T-helper 17 cell (primary cell): ENCODE measurements at regions not wholly inside any gene's neighbourhood (a gene's known extent, or its start where the extent isn't known, plus 50 kb on each side); places are given as distances from the start of the nearest gene placed in this dataset.

Experiments
- ATAC-seq: fragments of 150-1000 bp; cut with Tn5 transposase; 2 replicates; pipeline ENCODE4 v1.10.0; 2021; ENCODE audit warnings: mild to moderate bottlenecking, moderate library complexity
- DNase-seq, 3 donors: peaks; one replicate each; pipeline versions ENCODE4 v3.0.0 to v3.0.0-alpha.2; 2020 to 2021
- H3K9me3 ChIP-seq: one replicate; pipeline ENCODE4 v1.7.0; 2013; ENCODE audit warnings: low read length, mild to moderate bottlenecking; ENCODE audit not compliant: control insufficient read depth, poor library complexity, severe bottlenecking
- H3K27ac Mint-ChIP-seq: one replicate; pipeline ENCODE4 v1.8.0; 2022; ENCODE audit warnings: mild to moderate bottlenecking, moderate library complexity, mixed read lengths
- H3K27me3 Mint-ChIP-seq: one replicate; pipeline ENCODE4 v1.8.0; 2022; ENCODE audit warnings: mixed read lengths
- H3K36me3 Mint-ChIP-seq: one replicate; pipeline ENCODE4 v1.8.0; 2022; ENCODE audit warnings: low read depth, mixed read lengths
- H3K4me1 Mint-ChIP-seq: one replicate; pipeline ENCODE4 v1.8.0; 2022; ENCODE audit warnings: mild to moderate bottlenecking, mixed read lengths
- H3K4me3 Mint-ChIP-seq: one replicate; pipeline ENCODE4 v1.8.0; 2022; ENCODE audit warnings: mild to moderate bottlenecking, moderate library complexity, mixed read lengths

DNA sequence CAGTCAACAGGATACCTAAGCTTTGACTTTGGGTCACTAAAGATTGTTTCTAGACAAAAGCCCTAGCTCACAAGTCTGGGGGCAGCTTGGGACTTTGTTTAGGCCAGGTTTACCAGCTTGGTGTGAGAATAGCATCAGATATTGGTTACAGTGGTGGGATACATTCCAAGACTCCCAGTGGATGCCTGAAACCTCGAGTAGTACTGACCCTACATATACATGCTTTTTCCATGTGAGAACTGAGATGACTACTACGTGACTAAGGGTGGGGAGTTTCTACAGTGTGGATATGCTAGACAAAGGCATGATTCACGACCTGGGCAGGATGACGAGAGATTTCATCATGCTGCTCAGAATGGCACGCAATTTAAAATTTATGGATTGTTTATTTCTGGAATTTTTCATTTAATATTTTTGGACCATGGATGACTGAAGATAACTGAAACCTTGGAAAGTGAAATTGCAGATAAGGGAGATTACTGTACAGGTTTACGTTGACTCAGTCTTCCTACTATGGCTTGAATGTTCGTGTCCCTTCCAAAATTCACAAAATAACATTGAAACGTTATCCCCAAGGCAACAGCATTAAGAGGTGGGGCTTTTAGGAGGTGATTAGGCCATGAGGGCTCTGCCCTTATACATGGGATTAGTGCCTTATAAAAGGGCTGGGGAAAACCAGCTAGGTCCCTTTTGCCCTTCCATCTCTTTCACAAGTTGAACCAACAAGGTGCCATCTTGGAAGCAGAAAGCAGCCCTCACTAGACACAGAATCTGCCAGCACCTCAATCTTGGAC lies 50.2 kb upstream of the CTAGE1 start:
- no peaks in the 10 kb centered on the region for H3K27me3 Mint-ChIP-seq
- ATAC-seq (no peak), DNase-seq (no peak)
- H3K4me3 Mint-ChIP-seq = no peak overlapping the region
- H3K4me1 Mint-ChIP-seq = no peaks in the 10 kb centered on the region
- no peak overlapping the region for H3K27ac Mint-ChIP-seq
- H3K9me3 ChIP-seq = no peaks in the 10 kb centered on the region
- no peaks in the 10 kb centered on the region for H3K36me3 Mint-ChIP-seq

DNA sequence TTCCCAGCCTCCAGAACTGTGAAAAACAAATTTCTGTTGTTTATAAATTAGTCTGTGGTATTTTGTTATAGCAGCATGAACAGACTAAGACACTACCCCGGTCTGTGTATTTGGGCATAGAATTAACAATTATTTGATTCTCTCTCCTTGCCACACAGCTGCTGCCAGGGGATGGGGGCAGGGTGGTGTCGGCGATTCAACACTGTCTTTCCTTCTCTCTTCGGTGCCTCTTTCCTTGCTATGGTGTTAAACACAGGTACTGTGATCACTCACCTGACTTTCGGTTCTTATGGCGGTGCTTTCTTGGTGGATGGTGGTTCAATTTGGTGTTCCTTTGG lies 50.8 kb upstream of the CTAGE1 start:
- DNase-seq (no peak), ATAC-seq (no peak)
- Mint-ChIP-seq H3K4me3 (no peak overlapping the region), H3K4me1 (no peaks in the 10 kb centered on the region), H3K27ac (no peak overlapping the region), H3K27me3 (no peaks in the 10 kb centered on the region), H3K36me3 (no peaks in the 10 kb centered on the region)
- H3K9me3 ChIP-seq = no peaks in the 10 kb centered on the region

DNA sequence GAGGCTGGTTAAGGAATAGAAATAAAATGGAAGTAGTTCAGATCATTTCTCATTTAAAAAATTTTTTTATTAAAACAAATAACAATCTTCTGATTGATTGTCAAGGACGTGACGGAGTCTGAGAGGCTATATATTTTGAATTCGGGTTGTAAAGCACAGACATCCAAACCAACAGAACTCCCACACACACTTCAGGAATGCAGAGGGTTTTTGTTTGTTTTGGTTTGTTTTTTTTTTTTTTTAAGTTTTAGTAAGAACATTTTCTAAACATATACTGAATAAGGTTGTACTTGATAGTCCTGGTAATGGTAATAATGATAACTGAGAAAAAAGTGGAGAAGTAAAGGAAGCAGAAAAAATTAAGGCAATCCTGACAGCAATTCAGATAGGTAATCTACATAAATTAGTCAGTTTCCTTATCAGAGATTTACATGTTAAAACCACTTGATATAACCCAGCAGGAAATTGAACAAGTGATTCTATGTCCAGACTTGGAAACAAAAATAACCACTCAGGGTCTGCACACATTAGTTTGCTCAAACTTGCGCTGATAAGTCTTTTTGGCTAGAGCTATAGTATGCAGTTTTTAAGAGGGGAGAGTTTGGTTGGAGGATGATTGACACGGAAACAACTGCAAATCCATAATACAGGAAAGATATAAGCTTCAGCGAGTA lies 51.5 kb upstream of the CTAGE1 start:
- Mint-ChIP-seq H3K4me3 (no peak overlapping the region), H3K36me3 (no peaks in the 10 kb centered on the region), H3K27ac (no peak overlapping the region), H3K27me3 (no peaks in the 10 kb centered on the region), H3K4me1 (no peaks in the 10 kb centered on the region)
- ATAC-seq (no peak), DNase-seq (no peak)
- no peaks in the 10 kb centered on the region for H3K9me3 ChIP-seq

DNA sequence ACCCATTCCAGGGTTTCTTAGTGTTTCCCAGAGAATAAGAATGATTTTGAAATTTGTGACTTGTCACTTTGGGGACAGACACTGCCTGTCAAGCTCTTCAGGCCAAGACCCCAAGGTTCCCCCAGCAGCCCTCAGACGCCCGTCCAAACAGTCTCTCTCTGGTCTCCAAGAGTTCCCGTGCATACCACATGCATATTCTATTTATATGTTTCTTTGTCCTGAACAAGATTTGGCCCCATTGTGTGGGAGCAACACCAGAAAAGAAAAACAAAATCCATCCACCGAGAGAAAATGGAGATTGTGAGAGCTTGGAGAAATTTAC lies 52.2 kb upstream of the CTAGE1 start:
- no peaks in the 10 kb centered on the region for H3K27me3 Mint-ChIP-seq
- DNase-seq (no peak), ATAC-seq (no peak)
- H3K9me3 ChIP-seq = no peaks in the 10 kb centered on the region
- no peaks in the 10 kb centered on the region for H3K4me1 Mint-ChIP-seq
- no peak overlapping the region for H3K4me3 Mint-ChIP-seq
- H3K36me3 Mint-ChIP-seq = no peaks in the 10 kb centered on the region
- H3K27ac Mint-ChIP-seq = no peak overlapping the region

DNA sequence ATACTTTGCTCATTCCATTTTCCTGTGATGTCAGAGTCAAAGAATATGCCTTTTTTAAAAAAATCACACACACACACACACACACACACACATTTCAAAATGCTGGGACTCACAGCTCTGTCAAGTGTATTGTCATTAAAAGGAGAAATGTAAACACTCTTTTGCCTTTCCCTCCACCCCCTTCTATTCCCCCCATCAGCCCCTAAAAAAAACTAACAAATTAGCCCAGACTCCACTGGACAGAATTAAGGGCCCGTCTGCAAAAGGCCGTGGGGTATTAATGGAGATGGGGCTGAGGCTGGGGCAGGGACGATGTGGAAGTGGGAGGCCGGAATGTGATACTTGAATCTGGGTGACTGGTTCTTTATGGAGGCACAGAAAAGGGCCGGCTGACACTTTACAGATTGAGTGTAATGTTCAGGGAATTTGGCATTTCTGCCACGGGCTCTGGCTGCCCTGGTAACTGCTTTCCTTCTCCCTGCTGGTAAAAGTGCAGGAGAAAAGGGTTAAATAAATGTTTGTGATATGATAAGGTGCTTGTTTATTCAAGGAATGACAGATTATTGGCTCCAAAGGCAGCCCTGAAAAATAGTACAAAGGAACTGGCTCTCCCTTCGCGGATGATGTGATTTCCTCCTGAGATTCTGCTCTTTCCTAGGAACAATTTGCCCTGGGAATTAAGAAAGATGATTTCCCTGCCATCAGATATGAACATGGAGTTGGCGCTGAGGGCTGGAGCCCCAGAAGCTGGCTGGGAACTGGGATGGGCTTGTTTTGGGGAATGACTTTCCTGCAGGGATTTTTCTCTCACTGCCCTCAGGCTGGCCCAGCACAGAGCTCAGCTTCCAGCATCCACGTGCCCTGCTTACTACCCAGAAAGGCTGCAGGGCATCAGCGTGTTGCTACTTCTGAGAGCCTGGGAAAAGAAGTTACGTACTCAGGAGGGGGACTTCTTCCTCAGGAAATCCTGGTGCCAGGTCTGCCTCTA lies 52.8 kb upstream of the CTAGE1 start:
- Mint-ChIP-seq H3K27ac (no peak overlapping the region), H3K4me3 (no peak overlapping the region), H3K4me1 (no peaks in the 10 kb centered on the region), H3K27me3 (no peaks in the 10 kb centered on the region), H3K36me3 (no peaks in the 10 kb centered on the region)
- DNase-seq = no peak
- H3K9me3 ChIP-seq = no peaks in the 10 kb centered on the region
- no peak for ATAC-seq

DNA sequence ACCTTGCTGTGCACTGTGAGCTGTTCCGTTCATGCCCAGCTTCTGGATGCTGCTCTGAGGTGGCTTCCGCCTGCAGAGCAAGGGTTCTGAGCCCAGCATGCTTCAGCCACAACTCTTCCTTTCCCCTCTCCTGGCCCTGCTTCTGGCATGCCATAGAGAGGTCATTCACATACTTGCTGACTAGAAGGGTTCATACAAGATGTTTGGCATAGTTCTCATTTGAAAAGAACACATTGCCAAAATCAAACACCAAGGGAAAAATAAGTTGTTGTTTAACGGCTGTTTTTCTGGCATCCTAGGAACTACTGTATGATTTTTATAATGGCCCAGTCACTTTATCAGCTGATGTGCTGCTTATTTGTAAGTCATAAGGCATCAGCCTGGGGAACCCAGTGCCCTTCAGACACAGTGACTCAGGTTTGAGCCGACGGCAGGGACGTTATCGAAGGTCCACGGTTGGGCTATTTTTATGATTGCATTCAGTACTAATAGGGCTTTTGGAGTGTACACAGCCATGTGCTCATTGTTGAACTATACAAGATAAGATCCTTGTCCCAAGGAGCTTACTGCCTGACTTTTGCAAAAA lies 53.9 kb upstream of the CTAGE1 start:
- no peak overlapping the region for H3K27ac Mint-ChIP-seq
- H3K27me3 Mint-ChIP-seq = no peaks in the 10 kb centered on the region
- ATAC-seq (no peak), DNase-seq (no peak)
- H3K4me1 Mint-ChIP-seq = no peaks in the 10 kb centered on the region
- no peaks in the 10 kb centered on the region for H3K9me3 ChIP-seq
- no peak overlapping the region for H3K4me3 Mint-ChIP-seq
- no peaks in the 10 kb centered on the region for H3K36me3 Mint-ChIP-seq

DNA sequence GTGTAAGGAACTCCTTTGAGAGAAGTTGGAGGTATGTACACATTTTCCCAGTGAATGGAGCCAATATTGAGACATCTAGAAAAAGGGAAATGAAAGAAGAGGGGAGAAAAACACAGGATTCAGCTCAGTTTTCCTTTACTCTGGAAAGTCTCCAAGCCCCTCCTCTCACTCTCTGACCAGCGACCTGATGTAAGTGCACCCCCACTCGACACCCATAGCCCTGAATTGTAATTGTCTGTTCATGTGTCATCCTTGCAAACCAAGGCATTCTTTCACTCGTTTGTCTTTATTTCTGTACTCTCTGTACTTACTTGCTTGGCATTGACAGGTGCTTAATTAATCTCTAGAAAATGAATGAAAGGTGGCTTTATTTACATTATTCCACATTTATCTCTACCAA lies 55.7 kb upstream of the CTAGE1 start:
- H3K27ac Mint-ChIP-seq = no peak overlapping the region
- no peaks in the 10 kb centered on the region for H3K36me3 Mint-ChIP-seq
- no peak overlapping the region for H3K4me3 Mint-ChIP-seq
- ATAC-seq = no peak
- DNase-seq = no peak
- H3K9me3 ChIP-seq = no peaks in the 10 kb centered on the region
- H3K27me3 Mint-ChIP-seq = no peaks in the 10 kb centered on the region
- H3K4me1 Mint-ChIP-seq = no peaks in the 10 kb centered on the region

DNA sequence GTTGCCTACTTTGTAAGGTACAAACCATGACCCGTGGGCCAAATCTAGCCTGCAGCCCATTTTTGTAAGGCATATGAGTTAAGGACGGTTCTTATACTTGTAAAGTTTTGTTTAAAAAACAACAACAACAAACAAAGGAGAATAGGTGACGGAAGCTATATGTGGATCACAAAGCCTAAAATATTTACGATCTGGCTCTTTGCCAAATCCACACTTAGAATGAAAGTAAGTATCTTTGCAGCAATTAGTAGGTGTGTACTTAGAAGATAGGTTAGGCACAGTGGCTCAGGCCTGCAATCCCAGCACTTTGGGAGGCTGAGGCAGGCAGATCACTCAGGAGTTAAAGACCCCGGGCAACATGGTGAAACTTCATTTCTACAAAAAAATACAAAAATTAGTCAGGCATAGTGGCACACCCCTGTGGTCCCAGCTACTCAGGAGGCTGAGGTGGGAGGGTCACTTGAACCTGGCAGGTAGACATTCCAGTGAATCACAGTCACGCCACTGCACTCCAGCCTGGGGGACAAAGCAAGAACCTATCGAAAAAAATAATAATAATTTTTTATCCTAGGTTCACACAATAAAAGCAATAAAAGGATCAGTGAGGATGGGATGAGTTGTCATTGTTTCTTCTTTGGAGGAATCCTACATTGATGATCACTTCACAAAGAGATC lies 57.8 kb upstream of the CTAGE1 start:
- Mint-ChIP-seq H3K4me3 (no peak overlapping the region), H3K36me3 (no peaks in the 10 kb centered on the region), H3K4me1 (no peaks in the 10 kb centered on the region), H3K27me3 (no peaks in the 10 kb centered on the region), H3K27ac (no peak overlapping the region)
- DNase-seq = no peak
- no peaks in the 10 kb centered on the region for H3K9me3 ChIP-seq
- no peak for ATAC-seq

DNA sequence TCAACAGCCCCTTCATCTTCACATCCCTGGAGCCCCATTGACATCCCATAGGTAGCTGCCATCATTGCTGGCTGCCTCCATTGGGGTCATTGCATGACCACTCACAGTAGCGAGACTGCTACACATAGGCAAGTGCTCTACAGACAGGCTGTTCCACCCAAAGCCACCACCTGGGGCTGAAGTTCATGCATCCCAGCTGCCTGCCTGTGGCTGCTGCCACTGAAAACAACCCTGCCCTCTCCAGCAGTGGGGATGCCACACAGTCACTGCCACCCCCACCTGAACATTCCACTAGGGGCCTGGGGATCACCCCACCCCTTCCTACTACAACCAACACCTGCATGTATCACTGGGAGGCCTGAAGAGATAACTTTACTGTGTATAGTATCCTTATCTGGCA lies 59.5 kb upstream of the CTAGE1 start:
- no peak for DNase-seq
- no peak for ATAC-seq
- no peaks in the 10 kb centered on the region for H3K9me3 ChIP-seq
- Mint-ChIP-seq H3K4me1 (no peaks in the 10 kb centered on the region), H3K27me3 (no peaks in the 10 kb centered on the region), H3K4me3 (no peak overlapping the region), H3K27ac (no peak overlapping the region), H3K36me3 (no peaks in the 10 kb centered on the region)

DNA sequence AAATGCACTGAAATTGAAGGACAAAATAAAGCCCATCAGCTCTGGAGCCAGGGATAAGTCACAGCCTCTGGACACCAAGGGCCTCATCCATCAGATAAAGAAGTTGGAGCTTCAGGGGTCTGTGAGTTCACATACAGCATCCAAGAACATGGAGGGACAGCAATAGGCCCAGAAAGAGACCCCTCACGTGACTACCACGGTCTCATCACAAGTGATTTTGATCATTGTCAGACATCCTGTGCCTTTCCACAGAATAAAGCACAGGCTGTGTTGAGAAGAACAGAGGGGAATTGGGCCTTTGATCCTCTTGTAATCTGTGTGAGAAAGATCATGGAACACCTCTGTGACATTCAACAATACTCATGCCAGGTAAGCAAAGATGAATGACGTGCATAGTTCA lies 65.2 kb upstream of the CTAGE1 start:
- Mint-ChIP-seq H3K4me3 (no peak overlapping the region), H3K27me3 (no peaks in the 10 kb centered on the region), H3K27ac (no peak overlapping the region), H3K4me1 (no peaks in the 10 kb centered on the region), H3K36me3 (no peaks in the 10 kb centered on the region)
- DNase-seq (no peak), ATAC-seq (no peak)
- H3K9me3 ChIP-seq = no peaks in the 10 kb centered on the region

DNA sequence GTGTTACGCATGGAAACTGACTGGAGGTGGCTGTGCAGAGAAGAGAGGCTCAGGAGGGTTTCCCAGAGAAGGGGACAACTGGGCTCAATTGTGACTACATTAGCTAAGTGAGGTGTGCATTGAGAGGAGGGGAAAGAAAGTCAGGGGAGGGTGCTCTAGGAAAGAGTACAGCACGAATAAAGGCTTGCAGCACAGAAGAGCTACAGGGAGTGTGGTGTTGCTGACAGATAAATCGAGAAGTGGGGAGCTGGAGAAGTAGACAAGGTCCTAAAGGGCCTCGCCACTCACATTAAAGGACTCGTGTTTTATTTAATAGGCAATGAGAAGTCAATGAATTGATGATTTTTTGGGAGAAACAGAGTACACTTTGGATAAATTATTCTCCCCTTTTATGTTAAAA lies 65.7 kb upstream of the CTAGE1 start:
- Mint-ChIP-seq H3K27me3 (no peaks in the 10 kb centered on the region), H3K4me3 (no peak overlapping the region), H3K36me3 (no peaks in the 10 kb centered on the region), H3K4me1 (no peaks in the 10 kb centered on the region), H3K27ac (no peak overlapping the region)
- no peak for ATAC-seq
- no peaks in the 10 kb centered on the region for H3K9me3 ChIP-seq
- DNase-seq = no peak

DNA sequence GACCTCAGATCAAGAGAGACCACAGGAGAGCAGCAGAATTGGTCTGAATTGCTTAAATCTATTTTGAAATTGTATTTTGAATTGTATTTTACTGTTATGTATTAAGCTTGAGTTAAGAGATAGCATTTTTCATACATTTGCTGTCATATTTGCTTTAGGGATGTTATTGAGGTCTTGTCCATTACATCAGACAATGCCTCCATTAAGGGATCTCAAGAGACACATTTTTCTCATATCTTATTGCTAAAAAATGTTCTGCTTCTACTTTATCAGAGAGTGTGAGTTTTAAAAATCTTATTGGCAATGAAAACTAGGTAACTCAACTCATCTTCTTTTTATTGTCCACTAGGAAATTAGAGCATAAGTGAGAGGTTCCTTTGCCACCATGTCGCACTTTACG lies 66.8 kb upstream of the CTAGE1 start:
- H3K4me1 Mint-ChIP-seq = no peaks in the 10 kb centered on the region
- ATAC-seq (no peak), DNase-seq (no peak)
- no peak overlapping the region for H3K4me3 Mint-ChIP-seq
- H3K36me3 Mint-ChIP-seq = no peaks in the 10 kb centered on the region
- no peaks in the 10 kb centered on the region for H3K27me3 Mint-ChIP-seq
- H3K27ac Mint-ChIP-seq = no peak overlapping the region
- H3K9me3 ChIP-seq = no peaks in the 10 kb centered on the region

DNA sequence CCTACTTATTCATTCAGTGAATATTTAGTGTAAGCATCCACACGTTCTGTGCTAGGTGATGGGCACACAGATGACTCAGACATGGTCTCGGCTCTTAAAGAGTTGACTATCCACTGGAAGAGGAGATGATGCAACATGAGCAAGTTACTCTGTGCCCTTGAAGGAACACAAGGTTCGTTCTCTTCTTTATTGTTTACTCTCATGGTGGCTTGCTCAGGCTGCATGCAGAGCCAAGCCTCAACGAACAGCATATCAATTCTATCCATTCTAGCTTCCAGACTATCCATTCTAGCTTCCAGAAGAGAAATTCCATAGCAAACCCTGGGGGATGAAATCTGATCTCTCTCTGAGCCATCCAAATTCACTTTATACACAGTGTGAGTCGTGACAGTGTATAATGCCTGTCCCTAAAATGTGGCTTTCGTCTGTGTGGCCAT lies 68.1 kb upstream of the CTAGE1 start:
- ATAC-seq = no peak
- no peaks in the 10 kb centered on the region for H3K9me3 ChIP-seq
- H3K4me3 Mint-ChIP-seq = no peak overlapping the region
- H3K36me3 Mint-ChIP-seq = no peaks in the 10 kb centered on the region
- no peak overlapping the region for H3K27ac Mint-ChIP-seq
- H3K27me3 Mint-ChIP-seq = no peaks in the 10 kb centered on the region
- DNase-seq = no peak
- no peaks in the 10 kb centered on the region for H3K4me1 Mint-ChIP-seq
